Uterus (tissue), 2 donors: ENCODE measurements at regions not wholly inside any gene's neighbourhood (a gene's known extent, or its start where the extent isn't known, plus 50 kb on each side); places are given as distances from the start of the nearest gene placed in this dataset.

Experiments used
- POLR2A ChIP-seq, 2 donors: fragments of 450-650 bp; IDR thresholded peaks; one replicate each; pipeline ENCODE4 v1.6.1; 2016; ENCODE audit warnings: antibody characterized with exemption in 2 of 2, mild to moderate bottlenecking in 1 of 2, moderate library complexity in 1 of 2
- TF ChIP-seq, protein P1 (sequence below), 4 experiments: fragments of 200-600 bp in 2 of 4; fragments of 450-650 bp in 2 of 4; sonication (generic) in 2 of 4; IDR thresholded peaks; one replicate each; pipeline ENCODE4 v1.5.1; 2016 to 2019; ENCODE audit warnings: antibody characterized with exemption in 4 of 4, mild to moderate bottlenecking in 2 of 4, moderate library complexity in 1 of 4

- no peak for TF ChIP-seq POLR2A (IDR thresholded peaks at IDR 0.05)
- TF ChIP-seq, protein P1, sequence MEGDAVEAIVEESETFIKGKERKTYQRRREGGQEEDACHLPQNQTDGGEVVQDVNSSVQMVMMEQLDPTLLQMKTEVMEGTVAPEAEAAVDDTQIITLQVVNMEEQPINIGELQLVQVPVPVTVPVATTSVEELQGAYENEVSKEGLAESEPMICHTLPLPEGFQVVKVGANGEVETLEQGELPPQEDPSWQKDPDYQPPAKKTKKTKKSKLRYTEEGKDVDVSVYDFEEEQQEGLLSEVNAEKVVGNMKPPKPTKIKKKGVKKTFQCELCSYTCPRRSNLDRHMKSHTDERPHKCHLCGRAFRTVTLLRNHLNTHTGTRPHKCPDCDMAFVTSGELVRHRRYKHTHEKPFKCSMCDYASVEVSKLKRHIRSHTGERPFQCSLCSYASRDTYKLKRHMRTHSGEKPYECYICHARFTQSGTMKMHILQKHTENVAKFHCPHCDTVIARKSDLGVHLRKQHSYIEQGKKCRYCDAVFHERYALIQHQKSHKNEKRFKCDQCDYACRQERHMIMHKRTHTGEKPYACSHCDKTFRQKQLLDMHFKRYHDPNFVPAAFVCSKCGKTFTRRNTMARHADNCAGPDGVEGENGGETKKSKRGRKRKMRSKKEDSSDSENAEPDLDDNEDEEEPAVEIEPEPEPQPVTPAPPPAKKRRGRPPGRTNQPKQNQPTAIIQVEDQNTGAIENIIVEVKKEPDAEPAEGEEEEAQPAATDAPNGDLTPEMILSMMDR (IDR thresholded peaks at IDR 0.05) = no peak
These were observed 130.5 kb upstream of the GPR101 start for GRCh38 chrX:137164329-137164728.
